ENCODE measurements at regions not wholly inside any gene's neighbourhood (a gene's known extent, or its start where the extent isn't known, plus 50 kb on each side); places are given as distances from the start of the nearest gene placed in this dataset.

- H3K36me3 ChIP-seq (ENCODE audit: control insufficient read depth, insufficient read depth, low read length) = no peaks in the 10 kb centered on the region
- WGBS (ENCODE audit: insufficient coverage, low lambda C conversion rate) = no CpG with 5 or more reads among the region's 3 CpGs
- DNase-seq = no peak
- H3K4me3 ChIP-seq (ENCODE audit: low read length) = no peak overlapping the region
- H3K27ac ChIP-seq (ENCODE audit: low read length) = no peak overlapping the region
- H3K4me1 ChIP-seq (ENCODE audit: control insufficient read depth, insufficient read depth, low read length) = no peaks in the 10 kb centered on the region
- H3K9me3 ChIP-seq (ENCODE audit: control insufficient read depth, low read depth, low read length) = no peaks in the 10 kb centered on the region
- no peaks in the 10 kb centered on the region for H3K27me3 ChIP-seq (ENCODE audit: control insufficient read depth, insufficient read depth, low read length)
Measured at GRCh38 chr6:165013701-165014100, 295.7 kb downstream of the C6orf118 start.

- no peaks in the 10 kb centered on the region for H3K36me3 ChIP-seq (ENCODE audit: control insufficient read depth, insufficient read depth, low read length)
- no peak overlapping the region for H3K4me3 ChIP-seq (ENCODE audit: low read length)
- H3K4me1 ChIP-seq (ENCODE audit: control insufficient read depth, insufficient read depth, low read length) = no peaks in the 10 kb centered on the region
- no peak overlapping the region for H3K27ac ChIP-seq (ENCODE audit: low read length)
- no peaks in the 10 kb centered on the region for H3K9me3 ChIP-seq (ENCODE audit: control insufficient read depth, low read depth, low read length)
- DNase-seq = no peak
- H3K27me3 ChIP-seq (ENCODE audit: control insufficient read depth, insufficient read depth, low read length) = no peaks in the 10 kb centered on the region
- WGBS (ENCODE audit: insufficient coverage, low lambda C conversion rate) = 82% methylated on average over 1 of the region's 4 CpGs
Measured at GRCh38 chr6:165012183-165012582, 297.2 kb downstream of the C6orf118 start.

- no peaks in the 10 kb centered on the region for H3K36me3 ChIP-seq (ENCODE audit: control insufficient read depth, insufficient read depth, low read length)
- no peaks in the 10 kb centered on the region for H3K4me1 ChIP-seq (ENCODE audit: control insufficient read depth, insufficient read depth, low read length)
- H3K9me3 ChIP-seq (ENCODE audit: control insufficient read depth, low read depth, low read length) = no peaks in the 10 kb centered on the region
- no peak overlapping the region for H3K27ac ChIP-seq (ENCODE audit: low read length)
- H3K4me3 ChIP-seq (ENCODE audit: low read length) = no peak overlapping the region
- DNase-seq = no peak
- no CpG with 5 or more reads among the region's 5 CpGs for WGBS (ENCODE audit: insufficient coverage, low lambda C conversion rate)
- no peaks in the 10 kb centered on the region for H3K27me3 ChIP-seq (ENCODE audit: control insufficient read depth, insufficient read depth, low read length)
Measured at GRCh38 chr6:165010556-165011535, 298.6 kb downstream of the C6orf118 start.

DNA sequence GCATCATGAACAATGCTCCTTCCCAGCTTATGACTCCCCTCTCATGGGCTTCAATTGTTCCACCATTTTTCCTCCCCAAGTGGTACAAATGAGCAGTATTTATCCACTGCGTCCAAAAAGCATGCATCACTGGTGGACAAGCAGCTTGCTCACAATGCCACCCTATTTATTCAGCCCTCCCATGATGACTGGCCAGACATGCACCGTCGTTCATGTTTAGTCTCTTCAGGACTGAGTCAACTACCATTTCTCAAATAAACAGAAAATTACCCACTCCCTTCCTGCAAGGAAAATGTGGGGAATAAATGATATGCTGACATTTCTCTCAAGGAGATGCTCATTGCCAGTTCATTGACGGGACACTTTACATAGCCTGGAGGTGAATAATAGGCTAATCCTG is 300.4 kb downstream of the C6orf118 start:
- Histone ChIP-seq H3K4me1 (ENCODE audit: control insufficient read depth, insufficient read depth, low read length) (no peaks in the 10 kb centered on the region), H3K9me3 (ENCODE audit: control insufficient read depth, low read depth, low read length) (no peaks in the 10 kb centered on the region), H3K4me3 (ENCODE audit: low read length) (no peak overlapping the region), H3K27me3 (ENCODE audit: control insufficient read depth, insufficient read depth, low read length) (no peaks in the 10 kb centered on the region), H3K36me3 (ENCODE audit: control insufficient read depth, insufficient read depth, low read length) (no peaks in the 10 kb centered on the region), H3K27ac (ENCODE audit: low read length) (no peak overlapping the region)
- no peak for DNase-seq
- no CpG with 5 or more reads among the region's 4 CpGs for WGBS (ENCODE audit: insufficient coverage, low lambda C conversion rate)

- Histone ChIP-seq H3K27me3 (ENCODE audit: control insufficient read depth, insufficient read depth, low read length) (no peaks in the 10 kb centered on the region), H3K36me3 (ENCODE audit: control insufficient read depth, insufficient read depth, low read length) (no peaks in the 10 kb centered on the region), H3K27ac (ENCODE audit: low read length) (no peak overlapping the region), H3K4me1 (ENCODE audit: control insufficient read depth, insufficient read depth, low read length) (no peaks in the 10 kb centered on the region), H3K9me3 (ENCODE audit: control insufficient read depth, low read depth, low read length) (peaks cover 7% of the 10 kb centered on the region), H3K4me3 (ENCODE audit: low read length) (no peak overlapping the region)
- no peak for DNase-seq
- 100% methylated on average over 2 of the region's 11 CpGs for WGBS (ENCODE audit: insufficient coverage, low lambda C conversion rate)
Measured at GRCh38 chr6:165002866-165003265, 306.5 kb downstream of the C6orf118 start.

DNA sequence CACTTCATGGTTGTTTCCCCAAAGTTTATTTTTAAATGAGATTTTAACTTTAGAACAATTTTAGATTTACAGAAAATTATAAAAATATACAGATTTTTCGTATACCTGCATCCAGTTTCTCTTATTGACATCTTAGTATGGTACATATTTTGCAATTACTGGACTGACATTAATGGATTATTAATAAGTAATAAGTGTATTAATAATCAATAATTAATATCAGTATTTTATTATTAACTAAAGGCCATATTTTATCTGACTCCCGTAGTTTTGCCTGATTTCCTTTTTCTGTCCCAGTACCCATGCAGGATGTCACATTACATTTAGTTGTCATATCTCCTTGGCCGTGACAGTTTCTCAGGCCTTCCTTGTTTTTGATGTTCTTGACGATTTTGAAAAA is 307.0 kb downstream of the C6orf118 start:
- Histone ChIP-seq H3K36me3 (ENCODE audit: control insufficient read depth, insufficient read depth, low read length) (no peaks in the 10 kb centered on the region), H3K27me3 (ENCODE audit: control insufficient read depth, insufficient read depth, low read length) (no peaks in the 10 kb centered on the region), H3K4me1 (ENCODE audit: control insufficient read depth, insufficient read depth, low read length) (no peaks in the 10 kb centered on the region), H3K9me3 (ENCODE audit: control insufficient read depth, low read depth, low read length) (peaks cover 7% of the 10 kb centered on the region), H3K4me3 (ENCODE audit: low read length) (no peak overlapping the region), H3K27ac (ENCODE audit: low read length) (no peak overlapping the region)
- WGBS (ENCODE audit: insufficient coverage, low lambda C conversion rate) = no CpG with 5 or more reads among the region's 4 CpGs
- DNase-seq = no peak

DNA sequence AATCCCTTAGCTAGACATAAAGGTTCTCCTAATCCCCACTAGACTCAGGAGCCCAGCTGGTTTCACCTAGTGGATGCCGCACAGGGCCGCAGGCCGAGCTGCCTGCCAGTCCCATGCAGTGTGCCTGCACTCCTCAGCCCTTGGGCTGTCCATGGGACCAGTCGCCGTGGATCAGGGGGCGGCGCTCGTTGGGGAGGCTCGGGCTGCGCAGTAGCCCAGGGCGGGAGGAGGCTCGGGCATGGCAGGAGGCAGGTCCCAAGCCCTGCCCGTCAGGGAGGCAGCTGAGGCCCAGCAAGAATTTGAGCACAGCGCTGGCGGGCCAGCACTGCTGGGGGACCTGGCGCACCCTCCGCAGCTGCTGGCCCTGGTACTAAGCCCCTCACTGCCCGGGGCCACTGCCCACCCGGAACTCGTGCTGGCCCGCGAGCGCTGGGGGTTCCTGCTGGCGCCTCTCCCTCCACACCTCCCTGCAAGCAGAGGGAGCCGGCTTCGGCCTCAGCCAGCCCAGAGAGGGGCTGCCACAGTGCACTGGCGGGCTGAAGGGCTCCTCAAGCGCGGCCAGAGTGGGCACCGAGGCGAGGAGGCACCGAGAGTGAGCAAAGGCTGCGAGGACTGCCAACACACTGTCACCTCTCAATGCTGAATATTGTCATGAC is 307.8 kb downstream of the C6orf118 start:
- H3K27me3 ChIP-seq (ENCODE audit: control insufficient read depth, insufficient read depth, low read length) = no peaks in the 10 kb centered on the region
- no peak overlapping the region for H3K27ac ChIP-seq (ENCODE audit: low read length)
- WGBS (ENCODE audit: insufficient coverage, low lambda C conversion rate) = no CpG with 5 or more reads among the region's 33 CpGs
- H3K36me3 ChIP-seq (ENCODE audit: control insufficient read depth, insufficient read depth, low read length) = no peaks in the 10 kb centered on the region
- no peaks in the 10 kb centered on the region for H3K4me1 ChIP-seq (ENCODE audit: control insufficient read depth, insufficient read depth, low read length)
- H3K4me3 ChIP-seq (ENCODE audit: low read length) = no peak overlapping the region
- H3K9me3 ChIP-seq (ENCODE audit: control insufficient read depth, low read depth, low read length) = peaks cover 7% of the 10 kb centered on the region
- no peak for DNase-seq

- H3K4me3 ChIP-seq (ENCODE audit: low read length) = no peak overlapping the region
- no peaks in the 10 kb centered on the region for H3K36me3 ChIP-seq (ENCODE audit: control insufficient read depth, insufficient read depth, low read length)
- H3K27ac ChIP-seq (ENCODE audit: low read length) = no peak overlapping the region
- peaks cover 7% of the 10 kb centered on the region for H3K9me3 ChIP-seq (ENCODE audit: control insufficient read depth, low read depth, low read length)
- no peak for DNase-seq
- no peaks in the 10 kb centered on the region for H3K4me1 ChIP-seq (ENCODE audit: control insufficient read depth, insufficient read depth, low read length)
- 100% methylated on average over 2 of the region's 8 CpGs for WGBS (ENCODE audit: insufficient coverage, low lambda C conversion rate)
- H3K27me3 ChIP-seq (ENCODE audit: control insufficient read depth, insufficient read depth, low read length) = no peaks in the 10 kb centered on the region
Measured at GRCh38 chr6:164998297-164998696, 311.1 kb downstream of the C6orf118 start.

DNA sequence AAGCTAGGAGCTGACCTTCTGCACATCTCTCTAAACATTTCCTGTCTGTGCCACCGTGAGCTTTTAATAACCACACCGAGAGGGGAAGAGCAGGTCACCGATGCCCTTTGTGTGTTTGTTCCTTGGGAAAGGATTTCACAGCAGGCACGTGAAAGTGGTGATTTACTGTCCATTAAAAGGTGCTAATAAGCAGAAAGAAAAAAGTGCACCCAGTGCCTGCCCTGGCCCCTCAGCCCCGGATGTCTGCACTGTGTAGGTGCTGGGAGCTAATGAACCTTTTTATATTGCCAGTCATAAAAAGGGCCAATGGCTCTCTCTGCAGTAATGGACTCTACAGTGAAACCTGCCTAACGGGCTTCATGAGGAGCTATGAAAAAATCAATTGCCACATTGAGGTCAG is 312.6 kb downstream of the C6orf118 start:
- no peak for DNase-seq
- H3K4me1 ChIP-seq (ENCODE audit: control insufficient read depth, insufficient read depth, low read length) = no peaks in the 10 kb centered on the region
- H3K4me3 ChIP-seq (ENCODE audit: low read length) = no peak overlapping the region
- no peaks in the 10 kb centered on the region for H3K27me3 ChIP-seq (ENCODE audit: control insufficient read depth, insufficient read depth, low read length)
- WGBS (ENCODE audit: insufficient coverage, low lambda C conversion rate) = 40% methylated on average over 1 of the region's 6 CpGs
- no peak overlapping the region for H3K27ac ChIP-seq (ENCODE audit: low read length)
- peaks cover 8% of the 10 kb centered on the region for H3K9me3 ChIP-seq (ENCODE audit: control insufficient read depth, low read depth, low read length)
- H3K36me3 ChIP-seq (ENCODE audit: control insufficient read depth, insufficient read depth, low read length) = no peaks in the 10 kb centered on the region

- Histone ChIP-seq H3K4me3 (ENCODE audit: low read length) (no peak overlapping the region), H3K36me3 (ENCODE audit: control insufficient read depth, insufficient read depth, low read length) (no peaks in the 10 kb centered on the region), H3K9me3 (ENCODE audit: control insufficient read depth, low read depth, low read length) (peaks cover 2% of the 10 kb centered on the region), H3K4me1 (ENCODE audit: control insufficient read depth, insufficient read depth, low read length) (no peaks in the 10 kb centered on the region), H3K27me3 (ENCODE audit: control insufficient read depth, insufficient read depth, low read length) (no peaks in the 10 kb centered on the region), H3K27ac (ENCODE audit: low read length) (no peak overlapping the region)
- no CpG with 5 or more reads among the region's 2 CpGs for WGBS (ENCODE audit: insufficient coverage, low lambda C conversion rate)
- DNase-seq = no peak
Measured at GRCh38 chr6:164991573-164991972, 317.8 kb downstream of the C6orf118 start.
